ENCODE measurements at regions not wholly inside any gene's neighbourhood (a gene's known extent, or its start where the extent isn't known, plus 50 kb on each side); places are given as distances from the start of the nearest gene placed in this dataset.

- no TSS peak for BruUV-seq (replicated peaks)
- no peak overlapping the region for H3K4me3 ChIP-seq (ENCODE audit: low read depth, low read length, poor library complexity, severe bottlenecking)
- POLR2A ChIA-PET (ENCODE audit: low non-redundant PET): no interaction called here
- no peak overlapping the region for H3K27ac ChIP-seq (ENCODE audit: low read depth, low read length, poor library complexity, severe bottlenecking)
- no peak for TF ChIP-seq EZH2 (IDR thresholded peaks at IDR 0.05; ENCODE audit: borderline replicate concordance, low read depth, low read length, poor library complexity, severe bottlenecking)
- no peak for TF ChIP-seq CTCF (conservative IDR thresholded peaks at IDR 0.05; ENCODE audit: low read depth, low read length)
- intact Hi-C loops (cut with micrococcal nuclease; ENCODE audit: unreplicated experiment): no loop called here
- H3K36me3 ChIP-seq (ENCODE audit: insufficient read depth, low read length, poor library complexity, severe bottlenecking): no peaks in the 10 kb centered on the region
- H3K27me3 ChIP-seq (replicated peaks; ENCODE audit: insufficient read depth, low read depth, low read length, poor library complexity): no peaks in the 10 kb centered on the region
- no peaks in the 10 kb centered on the region for H3K4me1 ChIP-seq (ENCODE audit: insufficient read depth, low read length, poor library complexity, severe bottlenecking)
- CTCF ChIA-PET: no interaction called here
- H3K9me3 ChIP-seq (ENCODE audit: low read depth, low read length, poor library complexity, severe bottlenecking): no peaks in the 10 kb centered on the region
- peak; percentile 12 for DNase-seq (ENCODE audit: low spot score)
These were observed 496.9 kb downstream of the CCSER2 start for GRCh38 chr10:84825330-84825729.

- TF ChIP-seq EZH2 (IDR thresholded peaks at IDR 0.05; ENCODE audit: borderline replicate concordance, low read depth, low read length, poor library complexity, severe bottlenecking) (no peak), CTCF (conservative IDR thresholded peaks at IDR 0.05; ENCODE audit: low read depth, low read length) (no peak)
These were observed 498.3 kb downstream of the CCSER2 start for GRCh38 chr10:84826704-84827103.

GRCh38 chr10:84829131-84829530 is 500.7 kb downstream of the CCSER2 start:
- DNase-seq (ENCODE audit: low spot score): peak; percentile 7
- TF ChIP-seq CTCF (conservative IDR thresholded peaks at IDR 0.05; ENCODE audit: low read depth, low read length) (no peak), EZH2 (IDR thresholded peaks at IDR 0.05; ENCODE audit: borderline replicate concordance, low read depth, low read length, poor library complexity, severe bottlenecking) (no peak)
- Histone ChIP-seq H3K36me3 (ENCODE audit: insufficient read depth, low read length, poor library complexity, severe bottlenecking) (no peaks in the 10 kb centered on the region), H3K9me3 (ENCODE audit: low read depth, low read length, poor library complexity, severe bottlenecking) (no peaks in the 10 kb centered on the region), H3K27ac (ENCODE audit: low read depth, low read length, poor library complexity, severe bottlenecking) (no peak overlapping the region), H3K27me3 (replicated peaks; ENCODE audit: insufficient read depth, low read depth, low read length, poor library complexity) (peaks cover 15% of the 10 kb centered on the region), H3K4me3 (ENCODE audit: low read depth, low read length, poor library complexity, severe bottlenecking) (no peak overlapping the region), H3K4me1 (ENCODE audit: insufficient read depth, low read length, poor library complexity, severe bottlenecking) (no peaks in the 10 kb centered on the region)
- ChIA-PET POLR2A (ENCODE audit: low non-redundant PET) (no interaction called here), CTCF (no interaction called here)
- BruUV-seq (replicated peaks): no TSS peak
- intact Hi-C loops (cut with micrococcal nuclease; ENCODE audit: unreplicated experiment): no loop called here

More at GRCh38 chr10:84826704-84827103, 498.3 kb downstream of the CCSER2 start:
- intact Hi-C loops (cut with micrococcal nuclease; ENCODE audit: unreplicated experiment): no loop called here
- H3K27ac ChIP-seq (ENCODE audit: low read depth, low read length, poor library complexity, severe bottlenecking): no peak overlapping the region
- H3K36me3 ChIP-seq (ENCODE audit: insufficient read depth, low read length, poor library complexity, severe bottlenecking): no peaks in the 10 kb centered on the region
- H3K9me3 ChIP-seq (ENCODE audit: low read depth, low read length, poor library complexity, severe bottlenecking): no peaks in the 10 kb centered on the region
- no peak overlapping the region for H3K4me3 ChIP-seq (ENCODE audit: low read depth, low read length, poor library complexity, severe bottlenecking)
- ChIA-PET CTCF (no interaction called here), POLR2A (ENCODE audit: low non-redundant PET) (no interaction called here)
- no peaks in the 10 kb centered on the region for H3K4me1 ChIP-seq (ENCODE audit: insufficient read depth, low read length, poor library complexity, severe bottlenecking)
- no TSS peak for BruUV-seq (replicated peaks)
- DNase-seq (ENCODE audit: low spot score): no peak
- no peaks in the 10 kb centered on the region for H3K27me3 ChIP-seq (replicated peaks; ENCODE audit: insufficient read depth, low read depth, low read length, poor library complexity)
